ELF-1 (cell line): ENCODE measurements at regions not wholly inside any gene's neighbourhood (a gene's known extent, or its start where the extent isn't known, plus 50 kb on each side); places are given as distances from the start of the nearest gene placed in this dataset.

ENCODE experiments used
- DNase-seq: peaks from one replicate; pipeline ENCODE4 v3.0.0-alpha.2; 2016; ENCODE audit warnings: low read depth, low spot score

DNA sequence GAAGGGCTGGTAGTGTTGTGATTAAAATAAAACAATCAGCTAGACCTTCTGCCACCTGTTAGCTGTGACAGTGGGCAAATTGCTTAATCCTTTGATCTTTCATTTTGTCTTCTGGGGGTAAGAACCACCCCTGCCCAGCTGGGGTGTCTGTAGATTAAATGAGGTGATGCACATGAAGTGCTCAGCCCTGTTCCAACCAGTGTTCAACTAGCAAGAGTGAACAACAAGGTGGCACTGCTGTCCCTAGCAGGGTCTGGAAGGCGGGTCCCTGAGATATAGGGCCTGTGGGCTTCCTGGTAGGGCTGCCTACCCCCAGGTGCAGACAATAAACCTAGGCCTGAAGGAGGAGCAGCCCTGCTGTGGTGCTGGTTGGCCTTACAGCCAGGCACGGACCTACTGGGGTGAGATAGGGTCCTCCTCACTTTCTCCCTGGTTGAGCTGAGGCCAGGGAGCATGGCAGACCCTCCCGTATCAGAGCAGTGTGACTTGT lies 60.6 kb downstream of the ARL6IP4 start:
- DNase-seq = peak; percentile 78

DNA sequence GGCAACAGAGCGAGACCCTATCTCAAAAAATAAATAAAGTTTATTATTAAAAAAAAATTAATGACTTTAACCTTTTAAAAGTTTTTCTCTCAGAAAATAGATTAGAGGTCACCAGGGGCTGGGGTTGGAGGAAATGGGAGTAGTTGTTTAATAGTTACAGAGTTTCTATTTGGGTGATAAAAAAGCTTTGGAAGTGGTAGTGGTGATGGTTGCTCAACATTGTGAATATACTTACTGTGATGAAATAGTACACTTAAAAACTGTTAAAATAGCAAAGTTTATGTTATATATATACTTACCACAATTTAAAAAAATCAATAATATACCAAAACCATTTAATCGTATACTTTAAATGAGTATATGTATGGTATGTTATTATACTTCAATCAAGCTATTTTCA lies 59.6 kb downstream of the ARL6IP4 start:
- no peak for DNase-seq

DNA sequence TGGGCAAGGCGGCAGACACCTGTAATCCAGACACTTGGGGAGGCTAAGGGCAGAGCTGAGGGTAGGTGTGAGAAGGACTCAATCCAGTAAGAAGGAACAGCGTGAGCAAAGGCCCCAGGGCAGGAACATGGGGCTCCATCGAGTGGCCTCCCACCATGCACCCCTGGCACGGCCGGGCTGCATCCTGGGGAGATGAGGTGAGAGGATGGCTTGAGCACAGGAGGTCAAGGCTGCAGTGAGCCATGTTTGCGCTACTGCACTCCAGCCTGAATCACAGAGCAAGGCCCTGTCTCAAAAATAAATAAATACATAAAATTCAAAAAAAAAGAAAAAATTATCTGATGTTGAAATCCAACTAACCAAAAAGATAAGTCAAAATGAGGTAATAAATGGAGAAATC lies 58.5 kb downstream of the ARL6IP4 start:
- no peak for DNase-seq

DNA sequence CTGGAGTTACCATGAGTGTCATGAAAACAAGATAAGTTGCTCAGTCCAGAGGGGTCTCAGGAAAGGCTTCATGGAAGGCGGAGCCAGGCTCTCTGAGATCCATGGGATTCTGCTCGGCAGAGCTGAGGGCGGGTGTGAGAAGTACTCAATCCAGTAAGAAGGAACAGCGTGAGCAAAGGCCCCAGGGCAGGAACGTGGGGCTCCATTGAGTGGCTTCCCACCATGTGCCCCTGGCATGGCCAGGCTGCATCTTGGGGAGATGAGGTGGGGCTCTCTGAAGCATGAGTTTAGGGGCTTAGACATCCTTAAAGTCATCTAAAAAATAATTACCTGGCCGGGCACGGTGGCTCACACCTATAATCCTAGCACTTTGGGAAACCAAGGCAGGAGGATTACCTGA lies 58.0 kb downstream of the ARL6IP4 start:
- no peak for DNase-seq

DNA sequence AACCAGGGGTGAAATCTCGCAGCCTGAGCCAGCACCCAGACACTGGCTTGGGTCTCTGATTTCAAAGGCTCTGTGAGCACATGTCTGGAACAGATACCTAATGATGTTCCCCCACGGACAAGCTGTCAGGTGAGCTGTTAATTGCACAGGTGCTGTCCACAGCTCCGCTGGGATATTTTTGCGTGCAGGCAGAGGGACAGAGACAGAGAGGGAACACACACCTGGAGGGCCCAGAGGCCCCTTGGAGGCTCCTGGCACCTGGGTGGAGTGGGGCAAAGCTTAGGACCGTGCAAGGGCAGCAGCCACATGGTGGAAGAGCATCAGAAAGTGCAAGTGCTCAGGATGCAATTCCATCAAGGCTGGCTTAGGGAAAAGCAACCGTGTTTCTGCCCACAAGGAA lies 57.3 kb downstream of the ARL6IP4 start:
- no peak for DNase-seq

DNA sequence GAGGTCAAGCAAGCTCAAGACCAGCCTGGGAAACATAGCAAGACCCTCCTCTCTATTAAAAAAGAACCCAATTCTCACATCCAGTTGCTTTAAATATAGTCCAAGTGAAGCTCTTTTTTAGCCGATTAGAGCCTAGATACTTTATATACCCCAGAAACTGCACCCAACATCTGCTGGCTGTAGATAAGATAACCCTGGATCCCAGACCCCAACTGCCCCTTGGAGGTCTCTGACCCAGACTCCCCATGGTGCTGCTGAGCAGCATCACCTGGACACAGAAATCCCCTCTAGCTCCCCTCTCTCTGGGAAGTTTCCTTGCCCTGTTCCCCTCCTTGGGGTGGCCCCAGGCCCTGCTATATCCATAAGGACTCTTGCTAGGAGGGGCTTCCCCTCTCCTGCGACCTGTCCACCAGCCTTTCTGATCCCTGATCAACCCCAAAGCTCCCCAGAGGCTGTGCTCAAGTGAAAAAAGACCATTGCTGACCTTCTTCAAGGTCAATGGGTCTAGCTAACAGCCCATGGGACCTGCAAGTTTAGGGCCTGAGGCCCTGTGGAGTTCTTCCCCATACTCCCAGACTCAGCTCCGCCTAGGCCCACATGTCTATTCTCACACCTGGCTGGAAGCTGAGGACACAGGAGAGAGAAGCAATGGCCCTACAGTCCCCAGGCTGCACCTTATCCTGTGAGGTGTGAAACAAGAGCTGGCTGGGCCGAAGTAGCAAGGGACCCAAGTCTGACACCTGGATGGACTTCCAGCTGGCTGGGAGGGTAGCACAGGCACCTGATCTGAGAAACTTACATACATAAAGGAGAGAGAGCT lies 56.2 kb downstream of the ARL6IP4 start:
- DNase-seq = no peak

DNA sequence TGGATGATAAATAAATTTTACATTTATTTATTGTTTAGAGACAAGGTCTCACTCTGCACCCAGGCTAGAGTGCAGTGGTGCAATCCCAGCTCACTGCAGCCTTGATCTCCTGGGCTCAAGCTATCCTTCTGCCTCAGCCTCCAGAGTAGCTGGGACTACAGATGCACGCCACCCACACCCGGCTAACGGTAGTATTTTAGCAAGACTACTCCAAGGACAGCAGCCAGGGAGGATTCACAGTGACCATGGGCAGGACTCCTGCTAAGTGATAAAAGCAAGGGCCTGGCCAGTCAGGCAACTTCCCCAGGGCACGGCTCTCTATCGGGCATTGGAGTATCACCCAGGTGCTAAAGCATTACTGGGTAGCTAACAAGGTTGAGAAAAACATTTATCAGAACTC lies 55.4 kb downstream of the ARL6IP4 start:
- DNase-seq = no peak

DNA sequence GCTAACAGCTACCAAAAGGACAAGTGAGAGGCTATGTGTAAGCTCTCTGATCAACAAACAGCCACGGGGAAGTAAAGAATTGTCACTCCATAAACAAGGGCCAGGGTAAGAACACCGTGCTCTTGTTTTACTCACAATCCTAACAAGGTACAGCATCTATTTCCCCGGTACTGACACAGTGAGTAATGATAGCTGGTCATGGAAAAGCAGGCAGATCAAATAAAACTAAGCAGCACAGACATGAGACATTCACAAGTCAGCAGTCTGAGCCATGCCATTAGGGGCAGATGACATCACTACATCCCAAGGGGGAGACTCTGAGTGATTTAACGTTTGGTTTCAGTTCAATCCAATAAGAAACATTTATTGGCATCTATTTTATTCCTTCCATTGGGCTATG lies 54.4 kb downstream of the ARL6IP4 start:
- no peak for DNase-seq

DNA sequence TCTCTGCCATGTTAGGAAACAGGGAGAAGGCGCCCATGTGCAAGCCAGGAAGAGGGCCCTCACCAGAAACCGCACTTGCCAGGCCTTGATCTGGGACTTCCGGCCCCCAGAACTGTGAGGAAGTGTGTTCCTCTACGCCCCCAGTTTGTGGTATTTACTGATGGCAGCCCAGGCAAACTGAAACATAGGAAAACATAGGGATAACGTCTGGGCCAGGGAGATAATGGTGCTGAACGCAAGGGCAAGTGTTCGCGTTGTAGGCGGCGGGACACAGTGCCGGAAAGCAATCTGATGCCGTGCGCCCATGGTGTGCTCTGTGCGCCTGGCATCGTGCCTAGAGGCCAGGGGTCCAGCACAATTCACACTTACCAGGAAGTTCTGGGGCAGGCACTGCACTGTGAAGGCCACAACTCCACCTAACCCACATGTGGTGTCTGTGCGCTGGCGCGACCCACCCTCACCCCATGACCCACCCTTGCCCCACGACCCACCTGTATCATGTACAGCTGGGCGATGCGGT lies 53.6 kb downstream of the ARL6IP4 start:
- no peak for DNase-seq

DNA sequence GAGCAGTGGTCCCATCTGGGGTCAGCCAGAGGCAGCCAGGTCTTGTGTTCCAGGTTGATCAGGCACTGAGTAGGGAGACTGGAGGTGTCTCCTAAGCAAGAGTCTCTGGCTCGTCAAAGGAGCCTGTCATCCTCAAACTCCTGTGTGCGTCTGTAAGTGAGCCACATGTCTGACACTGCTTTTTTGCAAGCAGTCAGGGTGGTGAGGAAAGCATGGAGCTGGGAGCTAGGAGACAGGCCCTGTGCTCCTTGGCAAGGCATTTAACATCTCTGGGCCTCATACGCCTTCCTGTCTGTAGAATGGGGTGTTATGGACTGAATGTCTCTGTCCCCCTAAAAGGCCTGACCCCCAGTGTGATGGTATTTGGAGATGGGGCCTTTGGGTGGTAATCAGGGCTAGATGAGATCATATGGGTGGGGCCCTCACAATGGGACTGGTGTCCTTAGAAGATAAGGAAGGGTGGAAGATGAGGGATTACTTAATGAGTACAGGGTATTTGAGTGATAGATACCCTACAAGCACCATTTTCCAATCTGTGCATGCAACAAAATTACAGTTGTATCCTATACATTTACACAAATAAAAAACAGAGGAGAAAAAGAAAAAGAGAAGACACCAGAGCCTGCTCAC lies 53.0 kb downstream of the ARL6IP4 start:
- DNase-seq = no peak

DNA sequence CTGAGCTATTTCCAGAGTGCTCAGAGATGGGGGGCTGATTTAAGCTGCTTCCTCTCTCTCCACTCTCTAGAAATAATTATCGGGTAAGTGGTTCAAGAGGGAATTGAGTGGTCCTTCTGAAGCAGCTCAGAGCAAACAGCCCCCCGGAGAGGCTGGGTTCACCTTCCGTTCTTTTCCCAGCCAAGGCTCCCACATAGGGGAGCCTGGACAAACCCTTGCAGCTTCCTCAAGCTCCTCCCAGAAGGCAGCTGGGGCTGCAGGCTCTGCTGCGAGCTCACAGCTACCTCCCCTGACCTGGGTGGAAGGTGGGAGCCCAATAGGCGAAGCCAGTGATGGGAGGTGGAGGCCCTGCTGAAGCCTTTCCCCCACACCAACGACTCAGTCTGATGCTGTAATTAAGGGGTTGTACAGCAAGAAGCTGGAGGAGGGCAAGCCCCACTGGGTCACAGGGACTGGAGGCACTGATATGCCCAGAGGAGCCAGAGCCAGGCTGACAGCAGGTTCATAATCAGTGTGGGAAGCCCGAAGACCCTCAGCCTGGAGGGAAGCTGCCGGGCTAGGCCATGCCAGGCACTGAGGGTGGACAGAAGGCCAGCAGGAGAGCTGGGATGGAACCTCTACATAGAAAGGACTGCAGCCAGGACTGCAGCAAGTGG lies 52.4 kb downstream of the ARL6IP4 start:
- no peak for DNase-seq
